Fibroblast of lung (primary cell): ENCODE measurements at regions not wholly inside any gene's neighbourhood (a gene's known extent, or its start where the extent isn't known, plus 50 kb on each side); places are given as distances from the start of the nearest gene placed in this dataset.
A peak's percentile ranks its signal among the peaks of the same experiment; 100 is the strongest.

Source experiments
- DNase-seq, 2 donors: peaks; one replicate each; pipeline versions ENCODE4 v3.0.0 to v3.0.0-alpha.2; 2010; ENCODE audit warnings: low read depth in 2 of 2
- H2AFZ ChIP-seq: 2 replicates; pipeline ENCODE4 v1.5.1; 2012; ENCODE audit warnings: low read length, control low read depth, inconsistent platforms
- H3K27ac ChIP-seq: 2 replicates; pipeline ENCODE4 v1.5.1; 2011; ENCODE audit warnings: low read length, control low read depth; ENCODE audit not compliant: insufficient read depth
- H3K27me3 ChIP-seq: 2 replicates; pipeline ENCODE4 v1.5.1; 2011; ENCODE audit warnings: mild to moderate bottlenecking, low read length; ENCODE audit not compliant: control insufficient read depth, insufficient read depth
- H3K36me3 ChIP-seq: 2 replicates; pipeline ENCODE4 v1.5.1; 2011; ENCODE audit warnings: low read length; ENCODE audit not compliant: control insufficient read depth, insufficient read depth
- H3K4me1 ChIP-seq: 2 replicates; pipeline ENCODE4 v1.5.1; 2011; ENCODE audit warnings: low read length; ENCODE audit not compliant: control insufficient read depth, insufficient read depth; ENCODE audit errors: extremely low read depth
- H3K4me2 ChIP-seq: 2 replicates; pipeline ENCODE4 v1.5.1; 2011; ENCODE audit warnings: low read length, control low read depth; ENCODE audit not compliant: insufficient read depth; ENCODE audit errors: extremely low read depth
- H3K4me3 ChIP-seq, 4 experiments: fragments of 200-600 bp in 1 of 4; sonication (generic) in 1 of 4; replicated peaks in 1 of 4; 2 replicates each; pipeline ENCODE4 v1.5.1; 2011 to 2016; ENCODE audit warnings: low read length in 4 of 4, low read depth in 3 of 4, mild to moderate bottlenecking in 3 of 4, control low read depth in 2 of 4, inconsistent platforms in 1 of 4, mixed read lengths in 1 of 4; ENCODE audit not compliant: insufficient read depth in 1 of 4; ENCODE audit errors: control extremely low read depth in 1 of 4
- H3K79me2 ChIP-seq: 2 replicates; pipeline ENCODE4 v1.5.1; 2012; ENCODE audit warnings: mild to moderate bottlenecking, low read length, inconsistent platforms; ENCODE audit not compliant: control insufficient read depth, insufficient read depth
- H3K9ac ChIP-seq: 2 replicates; pipeline ENCODE4 v1.5.1; 2011; ENCODE audit warnings: mild to moderate bottlenecking, low read length, control low read depth; ENCODE audit not compliant: insufficient read depth
- H3K9me3 ChIP-seq: 2 replicates; pipeline ENCODE4 v1.5.1; 2012; ENCODE audit warnings: low read depth, low read length; ENCODE audit not compliant: control insufficient read depth, insufficient read depth
- H4K20me1 ChIP-seq: 2 replicates; pipeline ENCODE4 v1.5.1; 2011; ENCODE audit warnings: low read length; ENCODE audit not compliant: control insufficient read depth, insufficient read depth; ENCODE audit errors: extremely low read depth
- CTCF ChIP-seq, 2 donors: IDR thresholded peaks in 1 of 2; conservative IDR thresholded peaks in 1 of 2; 1 replicate in 1 of 2; 2 replicates in 1 of 2; pipeline ENCODE4 v1.5.1; 2011 to 2012; ENCODE audit warnings: low read length in 2 of 2, control low read depth in 1 of 2, inconsistent platforms in 1 of 2, low read depth in 1 of 2, mild to moderate bottlenecking in 1 of 2
- EZH2 ChIP-seq: IDR thresholded peaks from 2 replicates; pipeline ENCODE4 v1.5.1; 2012; ENCODE audit warnings: low read length, control low read depth, mild to moderate bottlenecking; ENCODE audit errors: missing control alignments

DNA sequence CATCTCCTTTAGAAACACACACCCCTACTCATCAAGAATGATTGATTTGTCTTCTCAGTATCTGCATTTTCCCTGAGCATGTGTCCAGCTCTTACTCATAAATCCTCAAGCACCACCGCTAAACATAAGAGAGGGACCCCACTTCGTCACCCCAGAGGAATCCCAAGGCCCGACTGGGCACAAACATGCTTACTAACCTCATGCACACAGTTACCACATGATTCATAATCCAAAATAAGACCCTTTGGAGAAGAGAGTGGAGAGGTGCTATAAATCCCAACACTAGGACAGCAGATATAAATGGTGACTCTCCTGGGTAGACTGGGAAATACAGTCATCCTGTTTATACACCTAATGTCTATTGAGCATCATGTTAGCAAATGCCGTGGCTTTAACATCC, 843.2 kb upstream of the ID2 start:
- peak in 1 of 2 donors; percentile 63 for DNase-seq

DNA sequence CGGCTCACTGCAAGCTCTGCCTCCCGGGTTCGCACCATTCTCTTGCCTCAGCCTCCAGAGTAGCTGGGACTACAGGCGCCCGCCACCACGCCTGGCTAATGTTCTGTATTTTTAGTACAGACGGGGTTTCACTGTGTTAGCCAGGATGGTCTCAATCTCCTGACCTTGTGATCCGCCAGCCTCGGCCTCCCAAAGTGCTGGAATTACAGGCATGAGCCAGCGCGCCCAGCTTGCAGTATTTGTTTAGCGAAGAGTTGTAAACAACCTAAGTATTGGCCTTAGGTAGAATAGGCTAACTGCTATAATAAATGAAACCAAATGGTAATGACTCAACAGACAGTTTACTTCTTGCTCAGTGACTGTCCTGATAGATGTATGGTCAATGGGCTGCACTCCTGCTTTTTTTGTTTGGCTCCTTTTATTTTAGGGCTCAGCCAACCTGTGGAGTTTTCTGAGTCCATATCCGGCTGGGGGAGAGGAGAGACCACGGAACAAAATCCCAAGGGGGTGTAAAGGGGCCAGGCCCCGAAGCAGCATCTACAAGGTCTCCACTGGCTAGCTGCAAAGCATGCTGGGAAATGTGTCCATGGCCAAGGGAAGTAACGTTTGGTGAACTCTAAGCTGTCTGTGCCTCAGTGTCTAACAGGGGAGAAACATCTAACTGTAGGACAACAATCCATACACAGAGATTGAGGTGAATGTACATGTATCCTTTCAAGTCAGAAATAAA, 841.0 kb upstream of the ID2 start:
- Histone ChIP-seq H3K4me2 (no peak overlapping the region), H3K4me1 (no peaks in the 10 kb centered on the region), H3K27me3 (no peaks in the 10 kb centered on the region), H4K20me1 (no peaks in the 10 kb centered on the region), H3K9me3 (no peaks in the 10 kb centered on the region), H3K36me3 (no peaks in the 10 kb centered on the region), H3K4me3 (no peak overlapping the region), H2AFZ (no peak overlapping the region), H3K9ac (no peak overlapping the region), H3K79me2 (no peaks in the 10 kb centered on the region), H3K27ac (no peak overlapping the region)
- no peak for TF ChIP-seq CTCF (conservative IDR thresholded peaks at IDR 0.05 in 1 of 2, IDR thresholded peaks at IDR 0.05 in 1 of 2; ENCODE audit: low read depth in 1 of 2, low read length in 2 of 2)
- TF ChIP-seq EZH2, result no peak
- DNase-seq, result no peak

More for the DNA sequence above, 843.2 kb upstream of the ID2 start:
- no peak for TF ChIP-seq EZH2
- no peak for TF ChIP-seq CTCF (conservative IDR thresholded peaks at IDR 0.05 in 1 of 2, IDR thresholded peaks at IDR 0.05 in 1 of 2; ENCODE audit: low read depth in 1 of 2, low read length in 2 of 2)
- Histone ChIP-seq H3K4me1 (no peaks in the 10 kb centered on the region), H3K4me3 (no peak overlapping the region), H3K9me3 (no peaks in the 10 kb centered on the region), H2AFZ (no peak overlapping the region), H3K79me2 (no peaks in the 10 kb centered on the region), H3K36me3 (no peaks in the 10 kb centered on the region), H3K27ac (no peak overlapping the region), H3K9ac (no peak overlapping the region), H3K27me3 (no peaks in the 10 kb centered on the region), H4K20me1 (no peaks in the 10 kb centered on the region), H3K4me2 (no peak overlapping the region)

- H3K27me3 ChIP-seq, result no peaks in the 10 kb centered on the region
- H3K4me3 ChIP-seq, result no peak overlapping the region
- no peaks in the 10 kb centered on the region for H3K36me3 ChIP-seq
- TF ChIP-seq CTCF (conservative IDR thresholded peaks at IDR 0.05 in 1 of 2, IDR thresholded peaks at IDR 0.05 in 1 of 2; ENCODE audit: low read depth in 1 of 2, low read length in 2 of 2), result no peak
- TF ChIP-seq EZH2, result no peak
- no peak overlapping the region for H3K9ac ChIP-seq
- H3K27ac ChIP-seq, result no peak overlapping the region
- no peaks in the 10 kb centered on the region for H3K4me1 ChIP-seq
- H2AFZ ChIP-seq, result no peak overlapping the region
- no peaks in the 10 kb centered on the region for H4K20me1 ChIP-seq
- H3K4me2 ChIP-seq, result no peak overlapping the region
- H3K79me2 ChIP-seq, result no peaks in the 10 kb centered on the region
- no peak for DNase-seq
- H3K9me3 ChIP-seq, result no peaks in the 10 kb centered on the region
Measured at GRCh38 chr2:7841751-7842150, 840.1 kb upstream of the ID2 start.
